Skeletal muscle tissue (tissue), 3 donors: ENCODE measurements at regions not wholly inside any gene's neighbourhood (a gene's known extent, or its start where the extent isn't known, plus 50 kb on each side); places are given as distances from the start of the nearest gene placed in this dataset.
"Not testable (repeated sequence)": the region's sequence is repeated elsewhere in the genome, so short reads cannot be mapped to it uniquely, and the experiment has no call there.

Experiments
- H3K27ac ChIP-seq: one replicate; pipeline ENCODE4 v1.7.0; 2013; ENCODE audit warnings: mild to moderate bottlenecking, low read depth, low read length, inconsistent platforms
- H3K27me3 ChIP-seq, 3 donors: one replicate each; pipeline ENCODE4 v1.7.0; 2013; ENCODE audit warnings: low read length in 3 of 3; ENCODE audit not compliant: control insufficient read depth in 3 of 3, insufficient read depth in 3 of 3
- H3K36me3 ChIP-seq, 3 donors: one replicate each; pipeline ENCODE4 v1.7.0; 2013; ENCODE audit warnings: low read length in 3 of 3; ENCODE audit not compliant: control insufficient read depth in 3 of 3, insufficient read depth in 3 of 3
- H3K4me1 ChIP-seq, 3 donors: one replicate each; pipeline ENCODE4 v1.7.0; 2013; ENCODE audit warnings: low read length in 3 of 3, mild to moderate bottlenecking in 3 of 3; ENCODE audit not compliant: control insufficient read depth in 3 of 3, insufficient read depth in 3 of 3
- H3K4me3 ChIP-seq, 3 donors: one replicate each; pipeline ENCODE4 v1.7.0; 2013; ENCODE audit warnings: low read length in 3 of 3
- H3K9ac ChIP-seq, 3 donors: one replicate each; pipeline ENCODE4 v1.7.0; 2013; ENCODE audit warnings: low read length in 3 of 3, mild to moderate bottlenecking in 3 of 3, moderate library complexity in 2 of 3, low read depth in 1 of 3
- H3K9me3 ChIP-seq, 3 donors: one replicate each; pipeline ENCODE4 v1.7.0; 2013; ENCODE audit warnings: low read length in 3 of 3; ENCODE audit not compliant: control insufficient read depth in 3 of 3
- donor health status: Osteomylitis.

DNA sequence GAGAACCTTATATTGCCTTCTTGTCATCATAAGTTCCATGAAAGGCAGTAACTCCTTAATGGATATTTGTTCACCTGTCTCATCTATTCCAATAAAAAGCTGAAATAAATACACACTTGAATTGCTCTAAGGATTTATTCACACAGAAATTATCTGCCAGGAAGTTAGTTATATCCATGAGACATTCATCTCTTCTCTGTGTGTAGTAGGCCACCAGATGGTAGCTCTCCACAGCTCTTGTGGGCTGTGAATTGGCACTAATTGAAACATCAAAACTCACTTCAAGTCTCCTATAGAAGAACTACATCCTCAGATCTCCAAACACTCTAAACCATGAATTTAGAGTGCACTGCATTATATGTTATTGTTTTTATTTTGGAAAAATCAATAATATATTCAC is 189.6 kb downstream of the DSC3 start:
- Histone ChIP-seq H3K27ac (no peak overlapping the region), H3K4me3 (no peak overlapping the region), H3K9me3 (no peaks in the 10 kb centered on the region), H3K36me3 (no peaks in the 10 kb centered on the region), H3K4me1 (no peaks in the 10 kb centered on the region), H3K27me3 (no peaks in the 10 kb centered on the region), H3K9ac (no peak overlapping the region)

DNA sequence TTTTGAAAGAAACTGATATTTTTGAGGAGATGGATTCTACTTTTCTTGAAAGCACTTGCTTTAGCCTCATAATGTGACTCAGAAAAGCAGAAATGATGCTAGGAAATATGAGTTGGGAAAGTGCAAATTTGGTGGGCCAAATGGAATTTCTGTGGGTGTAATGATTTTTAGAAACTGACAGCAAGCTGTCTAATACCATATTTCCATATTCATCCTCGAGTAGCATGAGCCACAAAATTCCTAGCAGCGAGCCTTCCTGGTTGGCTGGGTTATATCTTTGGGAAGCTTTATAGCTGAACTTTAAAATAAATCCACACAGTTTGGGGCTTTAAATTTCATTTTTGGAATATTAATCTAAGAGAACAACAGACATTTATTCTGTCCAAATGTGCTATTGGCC is 190.0 kb downstream of the DSC3 start:
- Histone ChIP-seq H3K4me1 (no peaks in the 10 kb centered on the region), H3K4me3 (no peak overlapping the region), H3K27me3 (no peaks in the 10 kb centered on the region), H3K9ac (no peak overlapping the region), H3K9me3 (no peaks in the 10 kb centered on the region), H3K27ac (no peak overlapping the region), H3K36me3 (no peaks in the 10 kb centered on the region)

DNA sequence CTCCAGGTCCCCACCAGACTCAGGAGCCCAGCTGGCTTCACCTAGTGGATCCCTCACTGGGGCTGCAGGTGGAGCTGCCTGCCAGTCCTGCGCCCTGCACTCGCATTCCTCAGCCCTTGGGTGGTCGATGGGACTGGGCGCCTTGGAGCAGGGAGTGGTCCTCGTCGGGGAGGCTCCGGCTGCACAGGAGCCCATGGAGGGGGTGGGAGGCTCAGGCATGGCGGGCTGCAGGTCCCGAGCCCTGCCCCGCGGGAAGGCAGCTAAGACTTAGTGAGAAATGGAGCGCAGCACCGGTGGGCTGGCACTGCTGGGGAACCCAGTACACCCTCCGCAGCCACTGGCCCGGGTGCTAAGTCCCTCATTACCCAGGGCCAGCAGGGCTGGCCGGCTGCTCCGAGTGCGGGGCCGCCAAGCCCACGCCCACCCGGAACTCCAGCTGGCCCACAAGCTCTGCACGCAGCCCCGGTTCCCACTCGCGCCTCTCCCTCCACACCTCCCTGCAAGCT is 203.4 kb downstream of the DSC3 start:
- H3K27me3 ChIP-seq, H3K36me3 ChIP-seq, H3K9ac ChIP-seq, H3K27ac ChIP-seq, H3K9me3 ChIP-seq, H3K4me3 ChIP-seq, H3K4me1 ChIP-seq: not testable (repeated sequence)

DNA sequence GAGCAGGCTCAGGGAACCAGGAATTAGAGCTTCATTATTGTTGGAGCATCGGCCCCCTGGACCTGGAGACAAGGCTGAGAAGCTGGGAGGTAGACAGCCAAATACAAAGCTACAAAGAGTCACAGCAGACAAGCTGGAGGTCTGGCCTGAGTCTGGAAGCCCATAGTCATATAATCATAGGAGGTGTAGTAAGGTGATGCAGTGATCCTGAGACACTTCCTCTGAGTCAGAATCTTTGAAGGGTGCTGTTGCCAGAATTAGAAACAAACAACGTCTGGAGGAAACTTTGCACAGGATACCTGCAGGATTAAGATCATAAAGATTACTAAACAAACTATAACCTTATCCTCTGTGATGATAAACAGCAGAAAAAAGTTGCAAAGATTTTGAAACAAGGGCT is 213.8 kb downstream of the DSC3 start:
- no peaks in the 10 kb centered on the region for H3K4me1 ChIP-seq
- no peak overlapping the region for H3K4me3 ChIP-seq
- no peak overlapping the region for H3K27ac ChIP-seq
- H3K27me3 ChIP-seq = no peaks in the 10 kb centered on the region
- H3K9ac ChIP-seq = no peak overlapping the region
- H3K36me3 ChIP-seq = no peaks in the 10 kb centered on the region
- no peaks in the 10 kb centered on the region for H3K9me3 ChIP-seq

DNA sequence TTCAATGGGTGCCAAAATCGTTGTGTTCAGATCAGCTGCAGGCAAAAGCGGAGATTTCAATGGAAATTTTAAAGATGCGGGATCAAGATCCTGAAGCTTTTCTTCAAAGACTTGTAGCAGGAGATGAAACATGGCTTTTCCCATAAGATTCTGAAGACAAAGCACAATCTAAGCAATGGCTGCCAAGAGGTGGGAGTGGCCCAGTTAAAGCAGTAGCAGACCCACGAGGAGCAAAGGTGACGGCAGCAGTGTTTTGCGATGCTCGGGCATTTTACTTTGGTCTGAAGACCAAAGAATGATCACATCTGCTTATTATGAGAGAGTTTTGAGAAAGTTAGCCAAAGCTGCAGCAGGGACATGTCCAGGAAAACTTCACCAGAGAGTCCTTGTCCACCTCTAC is 222.9 kb downstream of the DSC3 start:
- Histone ChIP-seq H3K36me3 (no peaks in the 10 kb centered on the region), H3K4me3 (no peak overlapping the region), H3K9me3 (no peaks in the 10 kb centered on the region), H3K9ac (no peak overlapping the region), H3K27me3 (no peaks in the 10 kb centered on the region), H3K4me1 (no peaks in the 10 kb centered on the region), H3K27ac (no peak overlapping the region)

DNA sequence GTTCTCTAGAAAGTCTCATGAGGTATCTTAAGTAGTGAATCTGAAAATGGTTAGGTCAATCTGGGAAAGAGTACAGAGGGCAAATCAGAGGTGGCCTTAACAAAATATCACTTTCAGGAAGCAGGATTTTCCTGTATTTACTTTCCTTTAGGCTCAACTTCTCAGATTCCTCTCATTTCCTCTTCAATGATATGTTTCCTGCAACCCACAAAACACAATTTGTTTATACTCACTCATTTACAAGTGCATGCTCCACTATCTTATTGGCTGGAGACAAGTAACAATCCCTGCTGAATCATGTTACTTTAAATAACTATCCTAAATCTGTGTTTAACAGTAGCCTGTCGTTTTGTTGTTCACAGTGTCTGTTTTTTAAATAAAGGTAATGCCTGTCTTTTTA is 228.1 kb downstream of the DSC3 start:
- Histone ChIP-seq H3K9me3 (no peaks in the 10 kb centered on the region), H3K36me3 (no peaks in the 10 kb centered on the region), H3K27me3 (no peaks in the 10 kb centered on the region), H3K27ac (no peak overlapping the region), H3K4me3 (no peak overlapping the region), H3K9ac (no peak overlapping the region), H3K4me1 (no peaks in the 10 kb centered on the region)

DNA sequence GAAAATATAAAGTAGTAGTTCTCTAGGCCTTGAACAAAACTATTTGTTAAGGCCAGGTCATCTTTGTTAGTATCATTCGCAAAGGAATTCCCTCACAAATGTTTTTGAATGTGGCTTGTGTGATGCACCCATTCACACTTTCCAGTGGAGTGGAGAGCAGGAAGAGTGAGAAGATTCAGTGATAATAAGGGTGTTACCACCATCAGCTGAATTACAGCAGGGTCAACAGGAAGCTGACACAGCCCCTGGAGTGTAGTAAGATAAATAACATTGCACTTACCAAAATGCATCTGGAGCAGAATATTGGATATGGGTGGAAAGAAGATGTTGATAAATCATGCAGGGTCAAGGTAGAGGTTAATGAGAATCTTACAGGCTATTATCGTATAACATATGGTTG is 231.0 kb downstream of the DSC3 start:
- H3K27ac ChIP-seq = no peak overlapping the region
- H3K36me3 ChIP-seq = no peaks in the 10 kb centered on the region
- H3K9ac ChIP-seq = no peak overlapping the region
- H3K4me1 ChIP-seq = no peaks in the 10 kb centered on the region
- no peaks in the 10 kb centered on the region for H3K27me3 ChIP-seq
- H3K9me3 ChIP-seq = peaks cover 0 to 2% (median 0%) of the 10 kb centered on the region in 3 donors
- H3K4me3 ChIP-seq = no peak overlapping the region

DNA sequence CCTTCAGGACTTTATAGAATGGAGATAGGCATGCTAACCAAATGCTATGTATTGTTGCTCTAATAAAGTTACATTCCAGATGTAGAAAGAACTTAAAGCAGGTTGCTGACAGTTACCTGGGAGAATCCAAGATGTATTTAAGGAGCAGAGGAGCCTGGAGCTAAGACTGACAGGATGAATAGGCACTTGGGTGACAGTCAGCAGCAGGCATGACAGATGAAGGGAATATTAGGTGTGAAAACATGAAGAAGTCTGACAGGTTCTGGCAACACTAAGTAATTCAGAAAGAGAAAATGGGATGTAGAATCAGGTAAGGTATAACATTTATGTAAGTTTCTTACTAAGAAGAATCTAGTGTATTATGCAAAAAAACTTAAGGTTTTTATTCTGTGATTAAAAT is 232.0 kb downstream of the DSC3 start:
- H3K27me3 ChIP-seq = no peaks in the 10 kb centered on the region
- no peaks in the 10 kb centered on the region for H3K36me3 ChIP-seq
- no peaks in the 10 kb centered on the region for H3K4me1 ChIP-seq
- no peak overlapping the region for H3K27ac ChIP-seq
- peaks cover 0 to 2% (median 0%) of the 10 kb centered on the region in 3 donors for H3K9me3 ChIP-seq
- no peak overlapping the region for H3K9ac ChIP-seq
- H3K4me3 ChIP-seq = no peak overlapping the region

DNA sequence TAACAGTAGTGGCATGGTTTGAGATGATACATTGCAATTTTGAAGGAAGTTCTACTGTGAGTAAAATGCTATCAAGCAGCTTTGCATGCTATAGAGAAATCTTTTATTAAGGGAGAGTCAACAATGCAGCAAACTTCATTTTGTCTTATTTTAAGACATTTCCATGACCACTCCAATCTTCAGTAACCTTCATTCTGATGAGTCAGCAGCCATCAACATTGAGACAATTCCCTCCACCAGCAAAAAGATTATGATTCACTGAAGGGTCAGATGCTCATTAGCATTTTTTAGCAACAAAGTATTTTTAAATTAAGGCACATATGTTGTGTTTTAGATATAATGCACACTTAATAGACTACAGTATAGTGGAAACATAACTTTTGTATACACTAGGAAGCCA is 235.7 kb downstream of the DSC3 start:
- Histone ChIP-seq H3K27me3 (no peaks in the 10 kb centered on the region), H3K9ac (no peak overlapping the region), H3K27ac (no peak overlapping the region), H3K4me3 (no peak overlapping the region), H3K36me3 (no peaks in the 10 kb centered on the region), H3K9me3 (peaks cover 0 to 2% (median 0%) of the 10 kb centered on the region in 3 donors), H3K4me1 (no peaks in the 10 kb centered on the region)

DNA sequence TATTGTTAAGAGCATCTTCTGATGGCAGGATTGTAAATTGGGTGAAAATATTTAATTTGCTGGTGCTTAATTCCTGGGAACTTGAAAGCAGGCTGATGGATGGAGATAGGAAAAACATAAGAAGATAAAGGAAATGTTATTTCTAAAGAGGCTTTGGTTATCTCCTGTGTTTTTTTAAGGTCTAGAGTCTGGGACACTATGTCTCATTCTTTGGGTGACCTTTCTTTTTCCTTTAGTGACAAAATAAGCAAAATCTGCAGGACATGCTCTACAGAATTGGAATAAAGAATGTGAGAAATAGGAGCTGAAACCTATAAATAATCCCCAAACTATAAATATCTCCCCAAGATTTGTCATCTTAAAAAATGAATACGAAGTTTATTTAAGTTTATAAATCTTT is 241.7 kb downstream of the DSC3 start:
- Histone ChIP-seq H3K27me3 (no peaks in the 10 kb centered on the region), H3K9me3 (no peaks in the 10 kb centered on the region), H3K27ac (no peak overlapping the region), H3K4me3 (no peak overlapping the region), H3K9ac (no peak overlapping the region), H3K36me3 (no peaks in the 10 kb centered on the region), H3K4me1 (no peaks in the 10 kb centered on the region)

DNA sequence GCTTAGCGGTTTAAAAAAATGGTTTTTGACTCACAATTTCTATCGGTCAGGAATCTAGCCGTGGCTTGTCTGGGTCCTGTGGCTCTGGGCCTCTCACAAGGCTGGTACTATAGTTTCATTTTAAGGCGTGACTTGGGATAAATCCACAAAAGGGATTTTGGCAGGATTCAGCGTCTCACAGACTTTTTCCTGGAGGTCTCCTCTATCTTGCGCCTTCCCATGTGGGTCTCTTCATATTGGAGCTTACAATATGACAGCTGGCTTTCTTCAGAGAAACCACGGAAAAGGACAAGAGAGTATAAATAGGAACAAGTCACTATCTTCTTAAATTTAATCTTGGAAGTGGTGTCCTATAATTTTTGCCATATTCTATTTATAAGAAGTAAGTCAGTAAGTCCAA is 250.5 kb downstream of the DSC3 start:
- H3K27me3 ChIP-seq = no peaks in the 10 kb centered on the region
- no peak overlapping the region for H3K4me3 ChIP-seq
- no peaks in the 10 kb centered on the region for H3K4me1 ChIP-seq
- no peaks in the 10 kb centered on the region for H3K36me3 ChIP-seq
- H3K9me3 ChIP-seq = no peaks in the 10 kb centered on the region
- H3K9ac ChIP-seq = no peak overlapping the region
- H3K27ac ChIP-seq = no peak overlapping the region
